ENCODE measurements at regions not wholly inside any gene's neighbourhood (a gene's known extent, or its start where the extent isn't known, plus 50 kb on each side); places are given as distances from the start of the nearest gene placed in this dataset.

GRCh38 chr15:69513450-69513960, 60.9 kb downstream of the RPLP1 start:
- no peaks in the 10 kb centered on the region for H3F3A ChIP-seq (ENCODE audit: insufficient read depth, low read length)
- no peak for DNase-seq
- H3K9ac ChIP-seq (ENCODE audit: low read length) = no peak overlapping the region
- no peak overlapping the region for H3K4me2 ChIP-seq (ENCODE audit: low read depth, low read length)
- no peak overlapping the region for H2AFZ ChIP-seq (ENCODE audit: low read length)
- no peaks in the 10 kb centered on the region for H4K20me1 ChIP-seq (ENCODE audit: insufficient read depth, low read length)
- TF ChIP-seq EZH2phosphoT487 (IDR thresholded peaks at IDR 0.05; ENCODE audit: low read length) (no peak), EZH2 (optimal IDR thresholded peaks at IDR 0.05; ENCODE audit: low read depth, low read length) (no peak)
- TF ChIP-seq, protein P1, sequence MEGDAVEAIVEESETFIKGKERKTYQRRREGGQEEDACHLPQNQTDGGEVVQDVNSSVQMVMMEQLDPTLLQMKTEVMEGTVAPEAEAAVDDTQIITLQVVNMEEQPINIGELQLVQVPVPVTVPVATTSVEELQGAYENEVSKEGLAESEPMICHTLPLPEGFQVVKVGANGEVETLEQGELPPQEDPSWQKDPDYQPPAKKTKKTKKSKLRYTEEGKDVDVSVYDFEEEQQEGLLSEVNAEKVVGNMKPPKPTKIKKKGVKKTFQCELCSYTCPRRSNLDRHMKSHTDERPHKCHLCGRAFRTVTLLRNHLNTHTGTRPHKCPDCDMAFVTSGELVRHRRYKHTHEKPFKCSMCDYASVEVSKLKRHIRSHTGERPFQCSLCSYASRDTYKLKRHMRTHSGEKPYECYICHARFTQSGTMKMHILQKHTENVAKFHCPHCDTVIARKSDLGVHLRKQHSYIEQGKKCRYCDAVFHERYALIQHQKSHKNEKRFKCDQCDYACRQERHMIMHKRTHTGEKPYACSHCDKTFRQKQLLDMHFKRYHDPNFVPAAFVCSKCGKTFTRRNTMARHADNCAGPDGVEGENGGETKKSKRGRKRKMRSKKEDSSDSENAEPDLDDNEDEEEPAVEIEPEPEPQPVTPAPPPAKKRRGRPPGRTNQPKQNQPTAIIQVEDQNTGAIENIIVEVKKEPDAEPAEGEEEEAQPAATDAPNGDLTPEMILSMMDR (IDR thresholded peaks at IDR 0.05; ENCODE audit: low read length) = no peak
- H3K36me3 ChIP-seq (replicated peaks; ENCODE audit: insufficient read depth, low read length) = no peaks in the 10 kb centered on the region
- no peaks in the 10 kb centered on the region for H3K9me3 ChIP-seq (replicated peaks; ENCODE audit: insufficient read depth, low read length)
- H3K27me3 ChIP-seq (replicated peaks; ENCODE audit: insufficient read depth, low read length) = no peaks in the 10 kb centered on the region
- H3K79me2 ChIP-seq (ENCODE audit: low read length) = no peaks in the 10 kb centered on the region
- no peaks in the 10 kb centered on the region for H3K9me2 ChIP-seq (replicated peaks; ENCODE audit: insufficient read depth, low read length)
- no peak overlapping the region for H3K4me3 ChIP-seq (ENCODE audit: low read length)
- no peaks in the 10 kb centered on the region for H3K4me1 ChIP-seq (ENCODE audit: low read length)
- H3K27ac ChIP-seq (ENCODE audit: low read length) = no peak overlapping the region

GRCh38 chr15:69513986-69514385, 61.4 kb downstream of the RPLP1 start:
- Histone ChIP-seq H3K9ac (ENCODE audit: low read length) (no peak overlapping the region), H3K4me3 (ENCODE audit: low read length) (no peak overlapping the region), H3K9me2 (replicated peaks; ENCODE audit: insufficient read depth, low read length) (no peaks in the 10 kb centered on the region), H3K4me1 (ENCODE audit: low read length) (no peaks in the 10 kb centered on the region), H2AFZ (ENCODE audit: low read length) (no peak overlapping the region), H3K79me2 (ENCODE audit: low read length) (no peaks in the 10 kb centered on the region), H3K4me2 (ENCODE audit: low read depth, low read length) (no peak overlapping the region), H3K27me3 (replicated peaks; ENCODE audit: insufficient read depth, low read length) (no peaks in the 10 kb centered on the region), H3K36me3 (replicated peaks; ENCODE audit: insufficient read depth, low read length) (no peaks in the 10 kb centered on the region), H3K9me3 (replicated peaks; ENCODE audit: insufficient read depth, low read length) (no peaks in the 10 kb centered on the region), H3K27ac (ENCODE audit: low read length) (no peak overlapping the region), H3F3A (ENCODE audit: insufficient read depth, low read length) (no peaks in the 10 kb centered on the region), H4K20me1 (ENCODE audit: insufficient read depth, low read length) (no peaks in the 10 kb centered on the region)
- no peak for DNase-seq
- TF ChIP-seq EZH2 (optimal IDR thresholded peaks at IDR 0.05; ENCODE audit: low read depth, low read length) (no peak), EZH2phosphoT487 (IDR thresholded peaks at IDR 0.05; ENCODE audit: low read length) (no peak)
- TF ChIP-seq, protein P1 (IDR thresholded peaks at IDR 0.05; ENCODE audit: low read length) = no peak

DNA sequence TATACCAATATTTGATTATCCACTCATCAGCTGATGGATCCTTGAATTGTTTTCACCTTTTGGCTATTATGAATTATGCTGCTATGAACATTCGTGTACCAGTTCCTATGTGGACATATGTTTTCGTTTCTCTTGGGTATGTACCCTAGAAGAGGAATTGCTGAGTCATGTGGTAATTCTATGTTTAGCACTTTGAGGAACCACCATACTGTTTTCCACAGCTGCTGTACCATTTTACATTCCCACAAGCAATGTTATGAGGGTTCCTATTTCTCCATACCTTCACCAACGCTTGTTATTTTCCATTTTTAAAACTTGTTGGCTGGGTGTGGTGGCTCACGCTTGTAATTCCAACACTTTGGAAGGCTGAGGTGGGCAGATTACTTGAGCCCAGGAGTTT, 62.9 kb downstream of the RPLP1 start:
- Histone ChIP-seq H3K27me3 (replicated peaks; ENCODE audit: insufficient read depth, low read length) (no peaks in the 10 kb centered on the region), H3K4me2 (ENCODE audit: low read depth, low read length) (no peak overlapping the region), H3K9ac (ENCODE audit: low read length) (no peak overlapping the region), H4K20me1 (ENCODE audit: insufficient read depth, low read length) (no peaks in the 10 kb centered on the region), H3K9me2 (replicated peaks; ENCODE audit: insufficient read depth, low read length) (no peaks in the 10 kb centered on the region), H2AFZ (ENCODE audit: low read length) (no peak overlapping the region), H3K4me3 (ENCODE audit: low read length) (no peak overlapping the region), H3K4me1 (ENCODE audit: low read length) (no peaks in the 10 kb centered on the region), H3K79me2 (ENCODE audit: low read length) (no peaks in the 10 kb centered on the region), H3K36me3 (replicated peaks; ENCODE audit: insufficient read depth, low read length) (no peaks in the 10 kb centered on the region), H3K27ac (ENCODE audit: low read length) (no peak overlapping the region), H3F3A (ENCODE audit: insufficient read depth, low read length) (no peaks in the 10 kb centered on the region), H3K9me3 (replicated peaks; ENCODE audit: insufficient read depth, low read length) (no peaks in the 10 kb centered on the region)
- TF ChIP-seq, protein P1 (IDR thresholded peaks at IDR 0.05; ENCODE audit: low read length) = no peak
- no peak for TF ChIP-seq EZH2phosphoT487 (IDR thresholded peaks at IDR 0.05; ENCODE audit: low read length)
- no peak for TF ChIP-seq EZH2 (optimal IDR thresholded peaks at IDR 0.05; ENCODE audit: low read depth, low read length)
- DNase-seq = no peak

Data from MM.1S (cell line).